ENCODE measurements at regions not wholly inside any gene's neighbourhood (a gene's known extent, or its start where the extent isn't known, plus 50 kb on each side); places are given as distances from the start of the nearest gene placed in this dataset.

- TF ChIP-seq CTCF (IDR thresholded peaks at IDR 0.05; ENCODE audit: low read depth, low read length, poor library complexity, severe bottlenecking) = no peak
- no peak for TF ChIP-seq EZH2phosphoT487 (IDR thresholded peaks at IDR 0.05; ENCODE audit: borderline replicate concordance, low read length)
Observed at GRCh38 chr6:169863710-169864109, 112.3 kb downstream of the ERMARD start.
